ENCODE measurements at regions not wholly inside any gene's neighbourhood (a gene's known extent, or its start where the extent isn't known, plus 50 kb on each side); places are given as distances from the start of the nearest gene placed in this dataset.

DNA sequence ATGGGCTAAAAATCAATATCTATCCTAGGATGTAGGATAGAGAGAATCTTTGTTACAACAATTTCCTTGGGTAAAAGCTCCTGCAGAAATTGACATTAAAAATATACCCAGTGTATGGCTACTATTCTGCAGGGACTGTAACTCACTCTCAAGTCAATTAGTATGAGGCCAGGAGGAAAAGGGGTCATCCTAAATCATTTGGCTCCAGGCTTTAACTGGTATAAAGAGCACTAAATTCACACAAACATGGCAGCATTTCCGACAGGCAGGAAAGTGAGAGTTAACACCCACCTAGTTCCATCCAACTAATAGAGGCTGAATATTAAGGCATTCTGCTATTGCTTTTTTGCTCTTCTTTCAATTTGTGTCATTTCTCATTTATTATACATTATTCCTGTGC, 218.6 kb upstream of the C1orf87 start:
- TF ChIP-seq, protein P1, sequence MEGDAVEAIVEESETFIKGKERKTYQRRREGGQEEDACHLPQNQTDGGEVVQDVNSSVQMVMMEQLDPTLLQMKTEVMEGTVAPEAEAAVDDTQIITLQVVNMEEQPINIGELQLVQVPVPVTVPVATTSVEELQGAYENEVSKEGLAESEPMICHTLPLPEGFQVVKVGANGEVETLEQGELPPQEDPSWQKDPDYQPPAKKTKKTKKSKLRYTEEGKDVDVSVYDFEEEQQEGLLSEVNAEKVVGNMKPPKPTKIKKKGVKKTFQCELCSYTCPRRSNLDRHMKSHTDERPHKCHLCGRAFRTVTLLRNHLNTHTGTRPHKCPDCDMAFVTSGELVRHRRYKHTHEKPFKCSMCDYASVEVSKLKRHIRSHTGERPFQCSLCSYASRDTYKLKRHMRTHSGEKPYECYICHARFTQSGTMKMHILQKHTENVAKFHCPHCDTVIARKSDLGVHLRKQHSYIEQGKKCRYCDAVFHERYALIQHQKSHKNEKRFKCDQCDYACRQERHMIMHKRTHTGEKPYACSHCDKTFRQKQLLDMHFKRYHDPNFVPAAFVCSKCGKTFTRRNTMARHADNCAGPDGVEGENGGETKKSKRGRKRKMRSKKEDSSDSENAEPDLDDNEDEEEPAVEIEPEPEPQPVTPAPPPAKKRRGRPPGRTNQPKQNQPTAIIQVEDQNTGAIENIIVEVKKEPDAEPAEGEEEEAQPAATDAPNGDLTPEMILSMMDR (IDR thresholded peaks at IDR 0.05; ENCODE audit: poor library complexity, severe bottlenecking), result no peak
- no peak for TF ChIP-seq EZH2 (IDR thresholded peaks at IDR 0.05; ENCODE audit: borderline replicate concordance, insufficient read depth, low read length, poor library complexity, severe bottlenecking)
